K562 (cell line): ENCODE measurements at regions not wholly inside any gene's neighbourhood (a gene's known extent, or its start where the extent isn't known, plus 50 kb on each side); places are given as distances from the start of the nearest gene placed in this dataset.

Source experiments
- COPS2 ChIP-seq: fragments of 450-650 bp; conservative IDR thresholded peaks from 2 replicates; pipeline ENCODE4 v1.6.1; 2016; ENCODE audit warnings: mild to moderate bottlenecking, moderate library complexity
- CTCF ChIP-seq, 3 experiments: IDR thresholded peaks in 2 of 3; conservative IDR thresholded peaks in 1 of 3; 2 replicates each; pipeline ENCODE4 v1.5.1; 2011 to 2012; ENCODE audit warnings: low read length in 3 of 3, mild to moderate bottlenecking in 3 of 3, control low read depth in 2 of 3, improper control_type of control experiment in 1 of 3, inconsistent platforms in 1 of 3, low read depth in 1 of 3, mixed read lengths in 1 of 3, moderate library complexity in 1 of 3; ENCODE audit not compliant: insufficient read depth in 2 of 3
- MAFF ChIP-seq: IDR thresholded peaks from 2 replicates; pipeline ENCODE4 v1.6.1; 2012; ENCODE audit warnings: low read length, improper control_type of control experiment
- MTA3 ChIP-seq: fragments of 450-650 bp; formaldehyde crosslinking; IDR thresholded peaks from 2 replicates; pipeline ENCODE4 v1.6.1; 2017; ENCODE audit warnings: mild to moderate bottlenecking, borderline replicate concordance
- NFYB ChIP-seq: IDR thresholded peaks from 2 replicates; pipeline ENCODE4 v1.6.1; 2011; ENCODE audit warnings: mild to moderate bottlenecking, moderate library complexity; ENCODE audit not compliant: insufficient read length; ENCODE audit errors: extremely low read depth
- SREBF1 ChIP-seq: fragments of 150-350 bp; IDR thresholded peaks from 2 replicates; pipeline ENCODE4 v1.6.1; 2014; ENCODE audit warnings: antibody characterized with exemption, low read depth, low read length, borderline replicate concordance
- TRIM25 ChIP-seq: fragments of 450-650 bp; IDR thresholded peaks from 2 replicates; pipeline ENCODE4 v1.7.0; 2016; ENCODE audit warnings: borderline replicate concordance
- ZNF121 ChIP-seq: sonication (generic); formaldehyde crosslinking; conservative IDR thresholded peaks from 2 replicates; pipeline ENCODE4 v1.8.0; 2022; ENCODE audit warnings: missing genetic modification reagents
- ZNF347 ChIP-seq: fragments of 450-650 bp; formaldehyde crosslinking; IDR thresholded peaks from 2 replicates; pipeline ENCODE4 v1.4.0; 2020; ENCODE audit warnings: low read depth, mild to moderate bottlenecking, moderate library complexity

- no peak for TF ChIP-seq MTA3
- TF ChIP-seq TRIM25 = no peak
- no peak for TF ChIP-seq CTCF (IDR thresholded peaks at IDR 0.05 in 2 of 3, conservative IDR thresholded peaks at IDR 0.05 in 1 of 3; ENCODE audit: insufficient read depth in 2 of 3, low read depth in 1 of 3, low read length in 3 of 3)
- TF ChIP-seq NFYB = no peak
- no peak for TF ChIP-seq COPS2
- no peak for TF ChIP-seq ZNF121 (CRISPR knock-in tag)
- no peak for TF ChIP-seq SREBF1
- TF ChIP-seq MAFF = no peak
- TF ChIP-seq ZNF347 (CRISPR knock-in tag) = no peak
Measured at GRCh38 chrX:43436517-43436916, 219.6 kb upstream of the MAOA start.
